GM21515 (cell line): ENCODE measurements at regions not wholly inside any gene's neighbourhood (a gene's known extent, or its start where the extent isn't known, plus 50 kb on each side); places are given as distances from the start of the nearest gene placed in this dataset.

Experiments used
- ATAC-seq: cut with Tn5 transposase; IDR thresholded peaks from one replicate; pipeline ENCODE4 v1.9.1; 2021; ENCODE audit not compliant: unreplicated experiment

- ATAC-seq = no peak
Observed at GRCh38 chr7:12120632-12121031, 90.5 kb upstream of the TMEM106B start.

GRCh38 chr7:12123172-12123571 lies 87.9 kb upstream of the TMEM106B start:
- ATAC-seq = no peak

GRCh38 chr7:12124028-12124427 lies 87.1 kb upstream of the TMEM106B start:
- no peak for ATAC-seq

- ATAC-seq = no peak
Observed at GRCh38 chr7:12127455-12127854, 83.6 kb upstream of the TMEM106B start.

GRCh38 chr7:12130609-12131008 lies 80.5 kb upstream of the TMEM106B start:
- ATAC-seq = no peak

GRCh38 chr7:12131122-12131521 lies 80.0 kb upstream of the TMEM106B start:
- no peak for ATAC-seq

GRCh38 chr7:12133865-12134264 lies 77.2 kb upstream of the TMEM106B start:
- ATAC-seq = no peak

GRCh38 chr7:12136523-12136922 lies 74.6 kb upstream of the TMEM106B start:
- no peak for ATAC-seq

GRCh38 chr7:12137283-12137682 lies 73.8 kb upstream of the TMEM106B start:
- no peak for ATAC-seq

GRCh38 chr7:12138421-12138820 lies 72.7 kb upstream of the TMEM106B start:
- no peak for ATAC-seq

- ATAC-seq = no peak
Observed at GRCh38 chr7:12139416-12139815, 71.7 kb upstream of the TMEM106B start.

GRCh38 chr7:12146813-12147212 lies 64.3 kb upstream of the TMEM106B start:
- no peak for ATAC-seq

- ATAC-seq = no peak
Observed at GRCh38 chr7:12152196-12152918, 58.7 kb upstream of the TMEM106B start.

- ATAC-seq = no peak
Observed at GRCh38 chr7:12154119-12154518, 57.0 kb upstream of the TMEM106B start.

GRCh38 chr7:12157517-12157916 lies 53.6 kb upstream of the TMEM106B start:
- ATAC-seq = no peak

GRCh38 chr7:12158334-12159060 lies 52.6 kb upstream of the TMEM106B start:
- ATAC-seq = no peak

- ATAC-seq = no peak
Observed at GRCh38 chr7:12161146-12161545, 49.9 kb upstream of the TMEM106B start.
